Motor neuron (in vitro differentiated cells): ENCODE measurements at regions not wholly inside any gene's neighbourhood (a gene's known extent, or its start where the extent isn't known, plus 50 kb on each side); places are given as distances from the start of the nearest gene placed in this dataset.
A peak's percentile ranks its signal among the peaks of the same experiment; 100 is the strongest.
"Not testable (repeated sequence)": the region's sequence is repeated elsewhere in the genome, so short reads cannot be mapped to it uniquely, and the experiment has no call there.

Experiments
- ATAC-seq, 8 experiments: fragments of 200-7000 bp; cut with Tn5 transposase; replicated peaks in 6 of 8; 2 replicates each; pipeline ENCODE4 v1.8.0; 2021; ENCODE audit warnings: mild to moderate bottlenecking in 8 of 8, moderate library complexity in 8 of 8
- H3K27ac ChIP-seq, 2 donors: fragments of 250-450 bp; sonication (Bioruptor Pico); 2 replicates each; pipeline ENCODE4 v1.9.0; 2021; ENCODE audit warnings: antibody characterized with exemption in 2 of 2, mild to moderate bottlenecking in 2 of 2, moderate library complexity in 1 of 2
- H3K4me1 ChIP-seq, 2 donors: fragments of 250-450 bp; sonication (Bioruptor Pico); replicated peaks in 1 of 2; 2 replicates each; pipeline ENCODE4 v1.6.1; 2021; ENCODE audit warnings: antibody characterized with exemption in 2 of 2, mild to moderate bottlenecking in 2 of 2, moderate library complexity in 1 of 2
- H3K4me3 ChIP-seq, 5 donors: fragments of 250-450 bp; sonication (Bioruptor Pico); 2 replicates each; pipeline ENCODE4 v1.9.0; 2021; ENCODE audit warnings: antibody characterized with exemption in 5 of 5, mild to moderate bottlenecking in 5 of 5, moderate library complexity in 4 of 5
- WGBS, 10 experiments: fragments of 450-650 bp; shearing (Covaris generic); methylation state at CpG; one replicate each; pipeline ENCODE4 v1.0.0; 2022; 5-methylcytosine and 5-hydroxymethylcytosine counted together
- in situ Hi-C, 9 experiments: fragments of 400-800 bp; cut with MboI; loops; one replicate each; pipeline ENCODE4 v1.15.0; 2021; ENCODE audit warnings: low sequenced_read_pairs in 9 of 9, low pct_unique_long_range_greater_than_20kb in 2 of 9; ENCODE audit not compliant: unreplicated experiment in 9 of 9

DNA sequence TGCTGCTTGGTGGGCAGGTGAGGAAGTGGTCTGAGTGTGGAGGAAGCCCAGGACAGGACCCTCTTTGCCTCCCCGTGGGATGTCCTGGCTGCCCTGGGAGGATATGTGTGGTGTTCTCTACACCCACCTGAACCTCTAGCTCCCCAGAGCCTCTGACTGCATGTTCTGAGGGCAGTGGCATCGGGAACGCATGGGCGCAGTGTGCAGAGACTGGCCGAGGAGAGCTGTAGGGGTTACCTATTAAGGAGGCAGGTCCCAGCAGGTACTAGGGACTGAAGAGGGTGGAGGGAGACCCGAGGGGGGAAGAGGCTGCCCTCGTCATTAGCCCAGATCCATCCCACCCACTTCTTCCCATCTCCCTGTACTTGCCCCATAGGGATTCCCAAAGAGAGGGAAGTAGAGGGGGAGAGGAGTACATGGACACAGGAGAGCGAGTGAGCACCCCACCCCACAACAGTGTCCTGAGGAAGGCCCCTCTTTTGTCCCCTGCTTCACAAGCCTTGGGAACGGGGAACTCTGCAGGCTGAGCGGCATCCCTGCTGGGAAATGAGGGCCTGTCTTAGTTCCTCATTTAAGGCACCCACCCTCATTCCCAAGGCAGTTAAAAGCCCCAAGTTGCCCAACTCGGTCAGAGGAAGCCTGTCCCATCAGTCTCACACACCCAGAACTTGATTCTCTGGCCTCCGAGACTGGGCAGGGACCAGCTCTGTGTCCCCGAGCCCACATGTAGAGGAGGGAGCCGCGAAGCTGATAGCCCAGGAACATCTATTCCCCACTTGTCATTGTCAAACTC is 208.5 kb upstream of the PLGLB2 start:
- H3K27ac ChIP-seq, in situ Hi-C loops, H3K4me3 ChIP-seq, H3K4me1 ChIP-seq, ATAC-seq: not testable (repeated sequence)
- WGBS, 10 experiments, result no CpG with 5 or more reads among the region's 15 CpGs

DNA sequence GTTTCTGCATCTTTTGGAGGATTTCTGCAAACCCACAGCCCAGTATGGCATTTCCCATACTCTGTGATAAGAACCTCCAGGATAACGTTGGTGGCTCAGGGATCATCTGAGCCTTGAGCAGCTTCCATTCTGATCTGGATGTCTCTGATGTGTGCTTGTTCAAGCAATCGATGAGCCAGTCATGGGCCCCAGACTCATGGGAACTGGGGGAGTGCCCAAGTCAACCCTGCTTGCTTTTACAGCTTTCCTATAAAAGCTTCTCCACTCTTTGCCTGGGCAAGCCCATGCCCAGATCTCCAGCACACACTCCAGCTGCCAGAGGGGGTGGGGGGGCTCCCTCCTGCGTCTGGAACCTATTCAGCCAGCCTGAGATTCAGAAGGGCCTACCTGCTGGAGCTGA is 207.6 kb upstream of the PLGLB2 start:
- ATAC-seq, H3K27ac ChIP-seq, H3K4me3 ChIP-seq, in situ Hi-C loops, H3K4me1 ChIP-seq: not testable (repeated sequence)
- no CpG with 5 or more reads among the region's 3 CpGs for WGBS, 10 experiments

DNA sequence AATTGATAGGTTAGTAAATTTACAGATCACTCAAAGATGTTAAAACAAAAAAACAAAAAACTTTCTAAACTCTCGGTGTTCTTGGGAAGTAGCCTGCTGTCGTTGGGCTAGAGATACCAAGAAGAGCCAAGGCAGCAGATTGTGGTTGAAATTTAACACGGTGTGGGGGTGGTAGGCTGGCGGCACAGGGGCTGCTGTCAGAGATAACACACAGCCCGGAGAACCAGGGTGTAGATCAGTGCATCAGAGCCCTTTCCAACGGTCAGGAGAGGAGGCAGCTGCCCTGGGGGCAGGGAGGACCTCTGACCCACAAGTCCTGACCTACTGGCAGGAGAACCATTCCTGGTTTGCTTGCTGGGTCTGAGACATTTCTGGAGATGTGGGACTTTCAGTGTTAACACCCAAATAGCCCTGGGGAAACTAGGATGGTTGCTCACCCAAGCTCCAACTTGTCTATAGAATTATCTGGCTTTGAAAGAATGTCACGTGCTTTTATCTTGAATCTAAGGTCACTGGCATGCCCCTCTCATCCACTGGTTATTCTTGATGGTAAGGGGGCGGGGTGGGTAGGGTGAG is 205.2 kb upstream of the PLGLB2 start:
- H3K27ac ChIP-seq, H3K4me3 ChIP-seq, H3K4me1 ChIP-seq, in situ Hi-C loops: not testable (repeated sequence)
- peak in 1 of 8 experiments; percentile 32 for ATAC-seq
- WGBS, 10 experiments, result no CpG with 5 or more reads among the region's 8 CpGs

DNA sequence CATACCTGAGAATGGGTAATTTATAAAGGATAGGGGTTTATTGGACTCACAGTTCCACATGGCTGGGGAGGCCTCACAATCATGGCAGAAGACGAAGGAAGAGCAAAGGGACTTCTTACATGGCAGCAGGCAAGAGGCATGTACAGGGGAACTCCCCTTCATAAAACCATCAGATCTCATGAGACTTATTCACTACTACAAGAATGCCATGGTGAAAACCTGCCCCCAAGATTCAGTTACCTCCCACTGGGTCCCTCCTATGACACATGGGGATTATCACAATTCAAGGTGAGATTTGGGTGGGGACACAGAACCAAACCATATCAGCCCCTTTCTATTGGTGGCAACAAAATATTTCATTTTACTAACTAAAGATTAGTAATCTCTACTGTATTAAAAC is 204.1 kb upstream of the PLGLB2 start:
- WGBS, 10 experiments, result no CpG with 5 or more reads among the region's 1 CpG
- in situ Hi-C loops, H3K27ac ChIP-seq, H3K4me1 ChIP-seq, H3K4me3 ChIP-seq, ATAC-seq: not testable (repeated sequence)

- H3K4me3 ChIP-seq, in situ Hi-C loops, H3K27ac ChIP-seq, H3K4me1 ChIP-seq, ATAC-seq: not testable (repeated sequence)
- WGBS, 10 experiments, result no CpG with 5 or more reads among the region's 2 CpGs
These were observed 200.8 kb upstream of the PLGLB2 start for GRCh38 chr2:87547106-87547505.

- H3K4me1 ChIP-seq, ATAC-seq, H3K27ac ChIP-seq, in situ Hi-C loops, H3K4me3 ChIP-seq: not testable (repeated sequence)
These were observed 199.9 kb upstream of the PLGLB2 start for GRCh38 chr2:87547966-87548365.

DNA sequence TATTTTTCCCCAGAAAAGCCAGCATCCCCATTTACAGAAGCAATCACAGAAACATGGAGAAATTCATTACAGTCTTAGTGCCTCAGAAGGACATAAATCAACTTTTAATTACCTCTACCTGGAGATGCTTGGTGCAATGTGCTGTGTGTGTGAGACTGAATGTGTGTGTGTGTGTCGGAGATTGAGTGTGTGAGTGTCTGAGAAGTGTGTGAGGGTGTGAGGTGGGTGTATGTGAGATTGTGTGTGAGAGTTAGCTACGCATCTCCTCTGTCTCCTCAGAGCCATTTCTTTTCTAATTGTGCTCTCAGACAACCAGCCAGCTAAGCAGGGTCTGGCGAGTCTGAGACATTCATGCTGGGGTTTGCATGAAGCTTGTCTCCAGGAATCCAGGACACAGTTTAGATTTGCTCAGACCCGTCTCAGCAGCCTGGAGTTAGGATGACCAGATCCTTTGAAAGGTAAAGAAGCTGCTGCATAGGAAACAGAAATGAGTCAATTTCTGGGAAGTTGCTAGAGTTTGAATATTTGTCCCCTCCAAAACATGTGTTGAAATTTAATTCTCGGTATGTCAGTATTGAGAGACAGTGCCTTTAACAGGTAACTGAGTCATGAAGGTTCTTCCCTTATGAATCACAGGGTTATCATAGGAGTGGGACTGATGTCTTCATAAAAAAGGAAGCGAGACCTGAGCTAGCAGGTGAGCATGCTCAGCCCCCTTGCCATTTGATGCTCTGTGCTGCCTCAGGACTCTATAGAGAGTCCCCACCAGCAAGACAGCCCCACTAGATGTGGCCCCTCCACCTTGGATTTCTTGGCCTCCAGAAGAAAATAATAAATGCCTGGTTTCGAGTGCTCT is 199.0 kb upstream of the PLGLB2 start:
- no CpG with 5 or more reads among the region's 7 CpGs for WGBS, 10 experiments
- peak in 7 of 8 experiments; percentile 27 to 75 (median 58) for ATAC-seq
- in situ Hi-C loops, H3K27ac ChIP-seq, H3K4me1 ChIP-seq, H3K4me3 ChIP-seq: not testable (repeated sequence)

DNA sequence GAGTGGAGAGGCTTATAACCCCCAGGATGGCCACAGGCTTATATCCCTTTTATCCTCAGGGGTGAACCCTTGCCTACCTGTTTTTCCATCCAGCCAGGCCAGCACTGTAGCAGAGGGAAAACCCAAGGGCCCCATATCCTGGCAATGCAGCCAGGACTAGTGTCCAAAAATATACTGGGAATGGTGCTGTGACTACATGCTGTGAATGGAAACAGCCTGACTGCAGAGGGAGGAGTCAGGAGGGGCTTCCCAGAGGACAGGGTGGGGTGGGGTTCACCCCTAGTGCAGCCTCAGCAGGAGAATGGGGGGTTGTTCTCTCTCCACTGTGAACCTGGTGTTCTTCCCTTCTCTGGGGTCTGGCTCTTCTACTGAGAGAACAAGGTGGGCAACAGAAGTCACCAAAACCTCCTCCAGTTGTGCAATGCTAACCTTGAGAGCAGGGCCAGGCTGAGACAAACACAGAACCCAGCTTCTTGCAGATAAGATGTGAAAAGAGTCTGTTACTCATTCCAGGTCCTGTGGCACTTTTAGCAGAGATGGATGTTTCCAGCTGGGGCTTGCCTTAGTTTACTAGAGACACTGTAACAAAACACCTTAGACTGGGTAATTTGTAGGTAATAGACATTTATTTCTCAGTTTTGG is 198.2 kb upstream of the PLGLB2 start:
- H3K27ac ChIP-seq, H3K4me1 ChIP-seq, in situ Hi-C loops, H3K4me3 ChIP-seq: not testable (repeated sequence)
- peak in 2 of 8 experiments; percentile 70 to 80 for ATAC-seq

- no CpG with 5 or more reads among the region's 4 CpGs for WGBS, 10 experiments
- H3K4me3 ChIP-seq, in situ Hi-C loops, H3K27ac ChIP-seq, ATAC-seq, H3K4me1 ChIP-seq: not testable (repeated sequence)
These were observed 193.2 kb upstream of the PLGLB2 start for GRCh38 chr2:87554678-87555077.

DNA sequence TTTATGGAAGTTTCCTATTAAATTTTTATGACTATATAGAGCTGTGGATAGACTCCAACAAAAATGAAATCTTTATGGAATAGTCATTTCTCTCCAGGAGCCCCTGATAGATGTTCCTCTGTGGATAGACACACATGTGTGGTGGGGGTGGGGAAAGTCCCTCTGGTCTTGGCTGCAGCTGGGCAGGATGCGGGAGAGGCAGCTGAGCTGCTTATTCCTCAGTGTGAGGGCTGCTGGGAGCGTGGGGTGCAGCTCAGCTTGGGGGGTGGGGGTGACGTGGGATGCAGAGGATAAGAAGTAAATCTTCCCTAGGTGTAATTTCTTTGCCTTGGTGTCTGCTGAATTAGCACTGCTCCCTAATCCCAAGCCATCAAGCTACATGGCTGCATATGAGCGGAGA is 192.8 kb upstream of the PLGLB2 start:
- no CpG with 5 or more reads among the region's 4 CpGs for WGBS, 10 experiments
- ATAC-seq, result peak in 1 of 8 experiments; percentile 22
- H3K4me1 ChIP-seq, H3K27ac ChIP-seq, in situ Hi-C loops, H3K4me3 ChIP-seq: not testable (repeated sequence)

GRCh38 chr2:87559001-87559400 is 188.9 kb upstream of the PLGLB2 start:
- in situ Hi-C loops, H3K27ac ChIP-seq, ATAC-seq, H3K4me1 ChIP-seq, H3K4me3 ChIP-seq: not testable (repeated sequence)
- WGBS, 10 experiments, result no CpG with 5 or more reads among the region's 5 CpGs

DNA sequence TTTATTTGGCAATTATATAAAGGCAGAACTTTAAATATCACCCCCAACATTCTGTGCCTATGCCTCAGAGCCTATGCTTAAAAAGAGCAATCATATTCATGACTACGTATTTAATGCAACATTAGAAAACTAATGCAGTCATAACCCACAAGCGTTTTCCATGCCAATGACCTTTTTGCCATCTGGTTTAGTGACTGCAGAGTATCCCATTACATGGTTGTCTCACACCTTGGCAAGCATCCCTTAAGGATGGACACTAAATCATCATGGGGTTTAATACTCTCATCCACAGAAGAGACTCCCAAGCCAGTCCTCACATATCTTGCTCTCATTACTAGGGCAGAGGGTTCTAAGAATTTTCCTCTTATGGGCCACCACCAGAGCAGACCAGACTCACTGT is 188.2 kb upstream of the PLGLB2 start:
- in situ Hi-C loops, ATAC-seq, H3K27ac ChIP-seq, H3K4me3 ChIP-seq, H3K4me1 ChIP-seq: not testable (repeated sequence)
- WGBS, 10 experiments, result no CpG with 5 or more reads among the region's 2 CpGs

DNA sequence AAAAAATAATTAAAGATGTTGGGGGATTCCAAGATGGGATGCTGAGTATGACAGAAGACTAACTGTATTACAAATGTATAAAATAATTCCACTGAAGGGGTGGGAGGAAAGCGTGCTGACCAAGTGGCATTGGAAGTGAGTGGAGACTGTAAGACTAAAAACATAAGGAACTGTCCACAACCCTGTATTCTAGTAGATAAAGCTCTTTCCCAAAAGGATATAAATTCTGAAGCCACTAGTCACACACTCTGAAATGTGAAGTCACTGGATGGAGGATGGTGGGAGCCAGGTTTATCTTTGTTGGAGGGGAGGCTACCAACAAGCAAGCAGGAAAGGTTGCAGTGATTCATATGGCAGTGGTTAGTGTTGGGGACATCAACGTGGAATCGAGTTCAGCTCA is 182.8 kb upstream of the PLGLB2 start:
- H3K4me1 ChIP-seq, H3K4me3 ChIP-seq, ATAC-seq, in situ Hi-C loops, H3K27ac ChIP-seq: not testable (repeated sequence)
- WGBS, 10 experiments, result 80 to 100% (median 100%) methylated on average over 1 of the region's 3 CpGs; no CpG with 5 or more reads in 5 of the 10 experiments
